Activated CD4-positive, CD25-positive, alpha-beta regulatory T cell treated with anti-CD3 and anti-CD28 coated beads, Interleukin-2, amount 50 U/mL, for 72 hours (primary cell): ENCODE measurements at regions not wholly inside any gene's neighbourhood (a gene's known extent, or its start where the extent isn't known, plus 50 kb on each side); places are given as distances from the start of the nearest gene placed in this dataset.
"Not testable (repeated sequence)": the region's sequence is repeated elsewhere in the genome, so short reads cannot be mapped to it uniquely, and the experiment has no call there.

Source experiments
- DNase-seq: peaks from one replicate; pipeline ENCODE4 v3.0.0; 2021

DNA sequence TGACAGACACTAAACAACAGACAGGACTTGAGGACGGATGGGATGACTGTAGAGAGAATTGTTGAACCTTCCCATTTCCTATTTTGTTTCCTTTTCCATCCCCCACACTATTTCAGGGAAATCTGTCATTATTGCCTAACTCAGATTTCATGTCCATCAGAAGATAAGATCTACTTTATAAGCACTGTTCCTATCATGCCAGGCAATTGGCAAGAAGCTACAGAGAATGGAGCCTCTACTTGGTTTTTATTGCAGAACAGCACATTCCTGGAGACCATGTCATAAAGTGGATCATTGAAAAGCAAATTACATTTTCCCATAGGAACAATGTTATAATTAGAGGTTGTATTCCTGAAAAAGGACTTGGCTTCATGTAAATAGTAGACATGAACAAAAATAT lies 173.7 kb upstream of the KIF2A start:
- no peak for DNase-seq

DNA sequence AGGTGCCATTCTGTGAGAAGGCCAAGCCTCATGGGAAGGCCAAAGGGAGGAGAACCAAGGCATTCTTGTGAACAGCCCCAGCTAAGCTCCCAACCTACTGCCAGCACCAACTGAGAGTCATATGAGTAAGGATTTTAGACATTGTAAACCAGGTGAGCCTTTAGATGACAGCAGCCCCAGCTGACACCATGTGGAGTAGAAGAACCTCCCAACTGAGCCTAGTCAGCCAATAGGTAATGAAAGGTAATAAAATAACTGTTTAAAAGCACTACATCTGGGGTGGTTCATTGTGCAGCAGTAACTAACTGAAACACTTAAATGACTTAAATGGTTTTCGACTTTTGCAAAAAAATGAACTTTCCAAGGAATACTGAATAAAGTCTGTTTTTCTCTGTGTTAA lies 172.6 kb upstream of the KIF2A start:
- DNase-seq = no peak

DNA sequence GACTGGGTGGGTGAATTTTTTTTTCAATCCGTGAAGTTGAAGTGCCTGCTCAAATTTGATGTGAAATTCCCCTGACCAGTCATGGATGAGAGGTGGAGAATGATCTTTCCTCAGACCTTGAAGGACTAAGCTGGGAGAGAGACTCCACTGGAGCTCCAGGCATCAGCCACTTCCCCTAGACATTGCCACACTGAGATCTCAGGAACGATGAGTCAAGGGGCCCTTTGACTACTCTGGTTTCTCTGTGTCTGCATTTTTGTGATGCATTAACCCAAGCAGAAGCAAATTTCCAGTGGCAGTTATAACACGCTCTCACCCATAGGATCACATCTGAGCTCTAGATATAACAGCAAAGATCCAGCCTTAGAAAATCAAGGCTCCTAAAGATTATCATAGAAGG lies 171.2 kb upstream of the KIF2A start:
- no peak for DNase-seq

DNA sequence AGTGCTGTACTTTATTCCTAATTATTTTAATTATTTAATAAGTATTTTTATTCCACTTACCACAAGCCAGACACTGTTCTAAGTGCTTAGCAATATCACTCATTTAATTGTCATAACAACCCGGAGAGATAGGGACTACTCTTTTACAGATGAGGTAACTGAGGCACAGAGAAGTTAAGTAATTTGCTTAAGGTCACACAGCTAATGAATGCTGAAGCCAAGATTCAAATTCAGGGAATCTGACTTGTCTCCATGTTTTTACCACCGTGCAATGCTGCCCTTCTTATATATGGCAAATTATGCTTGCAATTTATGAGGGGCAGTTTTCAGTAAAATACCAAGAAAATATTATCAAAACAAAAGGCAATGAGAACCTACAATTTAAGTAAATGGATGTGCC lies 168.4 kb upstream of the KIF2A start:
- DNase-seq = no peak

DNA sequence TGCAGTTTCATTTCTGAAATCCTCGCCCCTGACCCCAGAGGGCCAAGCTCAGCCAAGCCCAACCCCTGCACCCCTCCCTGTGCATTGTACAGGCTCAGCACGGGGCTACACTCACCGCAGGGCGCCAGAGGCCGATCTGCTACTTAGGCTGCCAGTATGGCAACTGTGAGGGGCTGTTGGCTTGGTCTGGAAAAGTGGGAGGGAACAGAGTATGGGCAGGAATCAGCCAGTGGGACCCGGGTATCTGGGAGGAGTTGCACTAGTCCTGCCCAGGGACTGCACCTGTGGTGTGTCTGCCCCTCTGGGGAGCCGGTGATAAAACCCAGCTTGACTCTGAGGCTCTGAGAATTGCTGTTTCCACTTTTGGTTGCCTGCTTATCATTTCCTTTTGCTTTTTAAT lies 167.4 kb upstream of the KIF2A start:
- no peak for DNase-seq

DNA sequence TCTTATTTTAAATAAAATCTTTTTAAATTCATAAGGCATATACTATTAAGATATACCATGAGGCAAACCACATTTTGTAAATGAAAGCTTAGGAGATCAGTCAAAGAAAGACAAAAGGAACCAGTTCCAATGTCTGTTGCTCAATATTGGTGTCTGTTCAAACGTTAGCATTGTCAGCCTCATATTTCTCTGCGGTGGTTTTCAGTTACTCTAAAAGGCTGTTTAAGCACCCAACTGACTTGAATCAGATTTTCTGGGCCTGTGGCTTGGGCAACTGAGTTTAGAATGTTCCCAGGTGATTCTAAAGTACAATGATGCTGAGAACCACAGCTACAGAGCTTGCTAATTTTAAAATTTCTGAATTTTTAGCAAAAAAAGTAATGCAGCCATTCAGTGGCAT lies 166.3 kb upstream of the KIF2A start:
- no peak for DNase-seq

DNA sequence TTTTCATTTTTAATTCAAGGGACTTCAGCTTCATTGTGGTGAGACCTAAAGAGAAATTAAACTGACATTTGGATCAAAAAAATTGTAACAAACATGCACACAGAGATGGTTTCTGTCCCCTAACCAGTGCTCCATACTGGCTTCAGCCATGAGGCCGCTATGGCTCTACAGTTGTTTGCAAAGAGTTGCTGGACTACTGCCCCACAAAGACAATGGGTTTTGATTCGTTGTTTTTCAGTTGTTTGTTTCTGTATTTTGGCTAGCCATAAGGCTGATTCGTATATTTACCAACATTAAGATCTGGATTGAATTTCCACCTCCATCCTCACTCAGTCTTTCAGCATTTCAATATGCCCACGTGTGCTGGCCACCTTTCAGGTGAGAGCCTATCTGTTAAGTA lies 163.7 kb upstream of the KIF2A start:
- DNase-seq = no peak

DNA sequence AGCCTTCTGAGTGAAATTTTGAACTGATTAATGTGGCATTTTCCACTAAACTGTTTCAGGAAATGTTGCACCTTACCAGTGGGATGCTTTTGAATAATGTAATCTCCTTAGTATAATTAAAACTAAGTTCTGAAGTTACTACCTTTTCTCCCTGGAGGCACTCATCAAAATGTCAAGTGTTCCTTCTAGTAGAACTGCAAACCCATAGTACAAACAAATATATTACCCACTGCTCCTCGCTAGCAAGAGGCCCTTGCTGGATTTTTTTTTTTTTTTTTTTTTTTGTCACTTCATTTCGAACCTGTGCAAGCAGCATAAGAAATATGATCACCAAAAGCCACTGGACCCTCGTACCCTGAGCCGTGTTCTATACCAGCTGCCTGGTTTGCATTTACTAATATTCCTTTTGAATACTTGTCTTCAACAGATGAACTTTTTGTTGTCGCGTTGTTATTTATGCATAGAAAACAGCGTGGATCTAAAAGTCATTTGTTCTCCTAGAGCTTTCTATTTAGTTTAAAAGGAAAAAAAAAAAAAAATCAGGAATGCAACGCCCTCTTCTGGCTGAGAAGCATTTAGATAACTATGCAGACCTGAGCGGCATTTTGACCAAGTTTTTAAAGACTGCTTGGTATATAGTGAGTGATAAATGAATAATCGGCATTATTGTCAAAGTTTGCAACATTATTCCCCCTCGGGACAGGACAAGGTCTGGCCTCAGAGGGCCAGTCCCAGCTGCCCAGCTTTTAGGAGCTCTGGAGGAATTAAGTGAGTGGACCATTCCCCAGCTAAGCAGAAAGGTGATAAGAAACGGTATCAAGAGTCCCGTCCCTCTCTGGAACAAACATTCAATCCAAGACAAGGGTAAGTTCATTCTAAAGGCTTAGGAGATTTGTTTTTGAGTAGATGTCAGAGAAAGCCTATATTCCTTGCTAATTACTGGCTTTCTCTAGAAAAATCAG lies 162.5 kb upstream of the KIF2A start:
- DNase-seq = no peak

DNA sequence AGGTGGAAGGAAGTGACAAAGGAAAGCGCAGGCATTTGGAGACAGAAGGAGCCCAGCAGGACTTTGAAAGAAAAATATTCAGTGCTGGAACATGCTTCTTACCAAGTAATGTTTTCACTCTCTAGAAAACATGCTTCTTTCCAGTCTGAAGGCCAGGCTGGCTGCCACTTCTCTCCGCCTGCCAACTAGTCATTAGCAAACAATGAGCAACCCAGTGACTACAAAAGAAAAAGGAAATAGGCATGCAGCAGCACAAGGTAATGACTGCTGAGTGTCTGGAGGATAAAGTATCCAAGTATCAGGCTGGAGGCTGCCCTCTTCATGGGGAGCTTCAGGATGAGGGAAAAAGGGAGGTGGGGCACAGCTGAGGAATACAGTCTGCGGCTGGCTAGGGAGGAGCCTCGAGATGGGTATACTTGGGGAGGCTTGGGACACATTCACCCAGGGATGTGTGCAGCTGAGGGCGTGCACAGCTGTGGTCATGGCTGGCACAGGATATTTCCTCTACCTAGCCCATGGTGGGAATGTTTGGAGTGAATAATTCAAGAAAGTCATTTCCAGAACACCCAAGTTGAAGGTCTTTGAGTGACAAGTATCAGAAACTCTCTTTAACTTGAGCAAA lies 161.5 kb upstream of the KIF2A start:
- DNase-seq = no peak

DNA sequence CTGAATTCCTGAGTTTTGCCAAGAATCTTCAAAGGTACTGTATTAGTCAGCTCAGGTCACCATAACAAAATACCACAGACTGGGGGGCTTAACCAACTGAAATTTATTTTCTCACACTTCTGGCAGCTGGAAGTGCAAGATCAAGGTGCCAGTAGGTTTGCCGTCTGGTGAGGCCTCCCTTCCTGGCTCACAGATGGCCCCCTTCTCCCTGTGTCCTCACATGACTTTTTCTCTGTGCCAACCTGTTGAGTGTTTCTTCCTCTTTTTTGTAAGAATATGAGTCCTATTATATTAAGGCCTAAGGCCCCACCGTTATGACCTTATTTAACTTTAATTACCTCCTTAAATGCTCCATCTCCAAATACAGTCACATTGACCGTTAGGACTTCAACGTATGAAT lies 156.1 kb upstream of the KIF2A start:
- DNase-seq = no peak

DNA sequence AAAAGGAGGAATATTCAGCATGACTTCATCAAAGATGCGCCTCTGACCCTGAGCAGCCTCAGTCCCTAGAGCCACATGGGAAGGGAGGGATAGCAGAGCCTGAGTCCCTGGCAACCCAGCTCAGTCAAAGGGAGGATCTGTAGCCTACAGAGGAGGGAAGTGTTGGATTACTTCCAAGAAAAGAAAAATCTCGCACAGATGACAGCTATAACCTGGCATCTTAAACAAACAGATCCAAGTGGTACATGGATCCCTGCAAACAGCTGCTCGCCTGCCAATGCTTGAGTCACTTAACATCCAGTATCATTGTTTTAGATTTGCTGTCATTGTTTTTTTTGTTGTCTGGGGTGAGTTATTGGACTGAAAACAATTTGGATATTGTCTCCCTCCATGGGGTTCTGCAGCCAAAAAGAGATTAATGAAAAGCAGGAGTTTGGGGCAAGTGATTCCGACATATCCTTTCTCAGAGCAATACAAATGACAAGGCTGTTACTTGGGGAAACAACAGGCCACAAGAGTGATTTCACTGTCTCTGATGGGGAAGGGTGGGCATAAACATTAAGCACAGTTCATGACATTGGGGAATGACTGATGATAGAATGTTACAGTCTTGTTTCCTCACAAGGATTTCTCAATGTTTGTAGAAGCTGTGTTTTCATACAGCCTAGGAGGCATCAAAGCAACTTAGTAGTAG lies 153.5 kb upstream of the KIF2A start:
- no peak for DNase-seq

DNA sequence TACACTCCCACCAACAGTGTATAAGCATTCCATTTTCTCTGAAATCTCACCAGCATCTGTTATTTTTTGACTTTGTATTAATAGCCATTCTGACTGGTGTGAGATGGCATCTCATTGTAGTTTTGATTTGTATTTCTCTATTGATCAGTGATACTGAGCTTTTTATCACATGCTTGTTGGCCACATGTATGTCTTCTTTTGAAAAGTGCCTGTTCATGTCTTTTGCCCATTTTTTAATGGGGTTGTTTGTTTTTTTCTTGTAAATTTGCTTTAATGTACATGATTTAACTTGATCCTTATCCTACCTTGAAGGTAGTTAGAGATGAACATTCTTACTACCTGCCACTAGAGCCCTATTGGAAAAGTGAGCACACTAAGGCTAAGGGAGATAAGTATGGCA lies 151.2 kb upstream of the KIF2A start:
- no peak for DNase-seq

DNA sequence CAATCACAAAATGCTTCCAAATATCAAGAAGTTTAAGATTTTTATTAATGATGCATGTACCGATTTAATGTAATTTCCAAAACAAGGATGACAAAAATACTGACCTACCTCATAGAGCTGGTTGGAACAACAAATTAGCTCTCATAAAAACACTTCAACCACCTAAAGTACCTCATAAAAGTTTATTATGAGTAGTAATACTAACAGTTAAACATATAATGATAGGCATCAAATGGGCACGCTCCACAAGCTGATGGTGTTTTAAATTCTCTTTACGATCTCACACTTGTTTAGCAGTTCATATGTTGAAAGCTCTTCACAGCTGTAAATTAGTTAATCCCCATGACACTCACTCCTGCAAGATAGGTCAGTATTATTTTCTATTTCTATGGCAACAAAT lies 150.0 kb upstream of the KIF2A start:
- DNase-seq = no peak

DNA sequence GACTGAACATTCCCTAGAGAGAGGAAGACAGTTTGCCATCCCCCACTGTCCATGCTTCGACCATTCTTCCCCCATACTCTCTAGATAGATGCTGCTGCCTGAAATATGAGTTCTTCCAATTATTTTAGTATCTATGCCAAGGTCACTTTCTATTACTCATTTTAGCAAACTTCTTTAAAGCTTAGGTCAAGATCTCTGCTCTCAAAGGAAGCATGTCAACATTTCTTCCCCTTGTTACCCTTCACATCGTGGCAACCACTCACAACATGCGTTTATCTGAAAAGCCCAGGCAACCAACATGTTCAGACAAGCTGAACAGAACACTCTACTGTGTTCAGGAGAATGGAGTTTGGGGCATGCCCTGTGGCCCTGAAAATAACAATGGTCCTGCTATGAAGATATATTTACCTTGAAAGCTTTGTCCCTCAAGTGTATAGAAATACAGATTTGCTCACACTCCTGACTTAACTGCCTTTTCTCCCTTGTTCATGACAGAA lies 138.4 kb upstream of the KIF2A start:
- DNase-seq = no peak

DNA sequence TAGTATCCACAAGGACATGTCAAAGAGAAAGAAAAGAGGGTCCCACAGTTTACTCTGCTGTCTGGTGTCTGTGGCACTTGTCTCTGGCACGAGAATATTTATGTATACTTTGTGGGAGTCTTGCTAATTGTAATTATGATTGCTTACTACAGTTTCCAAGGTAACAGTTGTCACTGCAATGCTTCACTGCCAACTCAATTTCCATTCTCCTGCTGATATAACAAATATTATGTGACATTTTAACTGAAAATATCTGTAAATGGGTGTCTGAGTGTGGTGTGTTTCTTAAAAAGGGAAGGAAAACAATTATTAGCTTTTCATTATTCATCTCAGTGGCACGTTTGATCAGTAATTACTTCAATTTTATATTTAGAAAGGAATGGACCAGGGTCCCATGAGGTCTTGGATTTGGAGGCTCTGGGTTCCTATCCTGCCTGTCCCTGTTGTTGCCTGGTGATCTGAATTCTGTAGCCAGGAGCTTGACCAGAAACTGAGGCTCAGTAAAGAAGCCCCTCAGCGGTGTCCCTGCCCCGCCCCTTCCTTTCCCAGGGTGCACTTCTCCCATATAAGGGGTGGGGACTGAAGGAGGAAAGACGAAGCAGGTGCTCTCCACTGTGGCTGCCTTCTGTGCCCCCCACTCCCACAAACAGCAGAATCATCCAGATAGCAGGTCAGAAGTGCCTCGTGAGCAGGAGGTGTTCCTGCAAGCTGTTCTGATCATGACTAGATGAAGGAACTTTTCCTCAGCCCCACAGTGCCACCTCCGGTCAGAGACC lies 137.3 kb upstream of the KIF2A start:
- DNase-seq = no peak

DNA sequence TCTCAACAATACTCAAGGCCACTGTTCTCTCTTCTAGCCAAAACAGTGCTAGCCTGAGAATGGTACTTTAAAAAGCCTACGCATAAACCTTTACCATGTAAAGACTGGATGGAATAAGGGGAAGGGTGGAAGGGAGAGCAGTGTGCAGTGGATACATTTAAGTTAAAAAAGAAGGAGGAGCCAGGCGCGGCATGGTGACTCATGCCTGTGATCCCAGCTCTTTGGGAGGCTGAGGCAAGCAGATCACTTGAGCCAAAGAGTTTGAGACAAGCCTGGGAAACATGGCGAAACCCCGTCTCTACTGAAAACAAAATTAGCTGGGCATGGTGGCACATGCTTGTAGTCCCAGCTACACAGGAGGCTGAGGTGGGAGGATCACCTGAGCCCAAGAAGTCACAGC lies 127.7 kb upstream of the KIF2A start:
- no peak for DNase-seq

DNA sequence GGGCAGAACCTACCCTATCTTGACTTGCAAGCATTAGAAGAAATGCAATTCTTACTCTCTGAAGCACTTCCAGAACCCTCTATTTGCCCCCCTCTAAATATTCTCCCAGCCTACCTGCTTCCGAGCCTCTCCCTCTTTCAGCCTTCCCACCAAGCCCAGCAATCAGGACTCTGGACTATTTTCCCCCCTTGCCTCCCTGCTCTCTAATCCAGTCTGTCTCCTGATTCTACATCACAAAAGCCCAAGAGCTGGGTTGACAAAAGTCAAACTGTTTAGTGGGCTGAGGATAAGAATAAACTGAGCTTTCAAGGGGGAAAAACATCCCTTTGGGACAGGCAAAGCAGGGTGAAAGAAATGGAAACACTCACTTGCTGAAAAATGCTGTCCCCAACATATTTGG lies 123.2 kb upstream of the KIF2A start:
- no peak for DNase-seq

DNA sequence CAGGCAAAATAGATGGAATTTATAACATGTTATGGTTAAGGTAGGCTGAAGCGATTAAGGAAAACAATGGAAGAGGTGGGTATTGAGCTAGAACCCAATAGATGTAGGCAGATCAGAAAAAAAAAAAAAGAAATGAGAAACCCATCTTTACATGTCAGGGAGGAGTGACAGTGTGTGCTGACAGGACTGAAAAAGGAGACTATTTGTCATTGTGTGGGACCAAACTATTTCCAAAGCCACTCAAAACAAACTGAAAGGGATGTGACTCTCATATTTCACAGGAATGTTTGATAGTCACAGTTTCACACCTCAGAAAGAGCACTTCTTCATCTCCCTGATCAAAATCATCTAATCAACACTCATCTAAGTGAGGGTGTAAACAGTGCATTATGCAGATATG lies 122.3 kb upstream of the KIF2A start:
- no peak for DNase-seq

DNA sequence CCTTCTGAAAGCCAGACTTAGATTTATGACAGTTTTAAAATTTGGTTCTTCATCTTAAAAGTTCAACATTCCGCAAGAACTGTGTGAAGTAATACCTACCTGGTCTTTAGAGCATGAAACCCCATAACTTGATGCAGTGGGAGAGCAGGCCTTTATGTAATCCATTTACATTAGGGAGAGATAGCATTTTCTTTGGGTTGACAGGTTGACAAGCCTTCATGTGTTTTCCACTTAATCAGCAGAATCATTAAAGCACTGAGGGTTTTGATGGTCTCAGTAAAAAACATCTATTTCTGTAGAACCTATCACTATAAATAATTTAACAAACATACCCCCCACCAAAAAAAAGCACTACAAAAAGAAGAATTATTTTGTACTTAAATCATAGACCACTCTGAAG lies 121.6 kb upstream of the KIF2A start:
- DNase-seq = no peak

DNA sequence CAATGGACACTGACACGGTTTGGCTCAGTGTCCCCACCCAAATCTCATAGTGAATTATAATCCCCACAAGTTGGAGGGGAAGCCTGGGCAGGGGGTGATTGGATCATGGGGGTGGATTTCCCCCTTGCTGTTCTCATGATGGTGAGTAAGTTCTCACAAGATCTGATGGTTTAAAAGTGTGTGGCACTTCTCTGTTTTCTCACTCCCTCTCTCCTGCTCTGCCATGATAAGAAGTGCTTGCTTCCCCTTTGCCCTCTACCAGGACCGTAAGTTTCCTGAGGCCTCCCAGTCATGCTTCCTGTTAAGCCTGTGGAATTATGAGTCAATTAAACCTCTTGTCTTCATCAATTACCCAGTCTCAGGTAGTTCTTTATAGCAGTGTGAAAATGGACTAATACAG lies 115.8 kb upstream of the KIF2A start:
- no peak for DNase-seq

DNA sequence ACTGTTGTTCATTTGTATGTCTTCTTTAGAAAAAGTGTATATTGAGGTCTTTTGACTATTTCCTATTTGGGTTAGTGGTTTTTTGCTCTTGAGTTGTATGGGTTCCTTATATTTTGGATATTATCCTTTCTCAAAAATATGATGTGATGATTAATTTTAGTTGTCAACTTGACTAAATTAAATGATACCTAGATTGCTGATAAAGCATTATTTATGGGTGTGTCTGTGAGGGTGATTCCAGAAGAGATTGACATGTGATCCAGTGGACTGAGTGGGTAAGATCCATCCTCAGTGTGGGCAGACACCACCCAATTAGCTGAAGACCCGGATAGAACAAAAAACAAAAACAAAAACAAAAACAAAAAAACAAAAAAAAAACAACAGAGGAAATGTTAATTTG lies 115.1 kb upstream of the KIF2A start:
- DNase-seq = no peak

DNA sequence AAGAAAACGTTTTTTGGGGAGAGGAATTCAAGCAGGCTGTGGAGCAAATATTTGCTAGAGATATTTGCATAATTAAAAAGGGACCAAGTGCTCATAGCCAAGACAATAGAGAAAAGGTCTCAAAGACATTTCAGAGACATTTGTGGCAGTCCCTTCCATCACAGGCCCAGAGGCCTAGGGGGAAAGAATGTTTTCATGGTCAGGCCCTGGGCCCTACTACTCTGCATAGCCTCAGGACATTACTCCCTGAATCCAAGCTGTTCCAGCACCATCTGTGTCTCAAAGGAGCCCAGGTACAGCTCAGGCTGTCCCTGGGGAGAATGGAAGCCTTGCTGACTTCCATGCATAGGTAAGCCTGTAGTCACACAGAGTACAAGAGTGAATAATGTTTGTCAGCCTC lies 113.0 kb upstream of the KIF2A start:
- DNase-seq = no peak

DNA sequence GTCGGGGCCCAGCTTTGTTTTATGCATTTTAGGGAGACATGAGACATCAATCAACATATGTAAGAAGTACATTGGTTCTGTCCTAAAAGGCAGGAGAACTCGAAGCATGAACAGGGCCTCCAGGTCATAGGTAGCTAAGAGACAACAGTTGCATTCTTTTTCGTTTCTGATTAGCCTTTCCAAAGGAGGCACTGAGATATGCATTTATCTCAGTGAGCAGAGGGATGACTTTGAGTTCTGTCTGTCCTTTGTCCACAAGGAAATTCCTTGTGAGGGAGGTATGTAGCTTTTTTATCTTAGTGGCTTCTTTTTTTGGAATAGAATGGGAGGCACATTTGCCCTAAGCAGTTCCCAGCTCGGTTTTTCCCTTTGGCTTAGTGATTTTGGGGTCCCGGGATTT lies 109.5 kb upstream of the KIF2A start:
- not testable (repeated sequence) for DNase-seq
